ENCODE measurements at regions not wholly inside any gene's neighbourhood (a gene's known extent, or its start where the extent isn't known, plus 50 kb on each side); places are given as distances from the start of the nearest gene placed in this dataset.

DNA sequence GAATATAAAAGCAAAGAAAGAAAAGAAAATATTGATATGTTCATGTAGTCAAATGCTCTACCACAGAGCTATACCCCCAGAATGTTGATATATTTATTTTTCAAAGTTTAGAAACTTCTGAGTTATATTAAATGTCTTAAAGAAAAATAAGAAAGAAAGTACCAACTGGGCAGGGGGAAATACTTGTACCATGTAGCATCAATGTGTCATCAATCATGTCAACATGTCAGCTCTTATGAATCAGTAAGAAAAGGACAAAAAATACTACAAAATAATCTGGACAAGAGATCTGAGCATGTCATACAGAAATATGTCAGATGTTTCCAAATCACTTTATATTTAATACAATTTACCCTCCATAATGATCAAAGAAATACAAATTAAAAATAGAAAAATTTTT, 595.1 kb upstream of the ATP2B1 start:
- no peak overlapping the region for H3K27ac ChIP-seq
- intact Hi-C loops (cut with DNase I) = no loop called here
- no peaks in the 10 kb centered on the region for H3K27me3 ChIP-seq
- H3K9me3 ChIP-seq = no peaks in the 10 kb centered on the region
- DNase-seq (no peak), ATAC-seq (no peak)
- H3K36me3 ChIP-seq = no peaks in the 10 kb centered on the region
- peaks cover 0 to 11% (median 0%) of the 10 kb centered on the region in 12 donors for H3K4me1 ChIP-seq
- no peak for TF ChIP-seq POLR2A (IDR thresholded peaks at IDR 0.05)
- no peak for TF ChIP-seq CTCF (IDR thresholded peaks at IDR 0.05)
- no peak overlapping the region for H3K4me3 ChIP-seq

- ATAC-seq (no peak), DNase-seq (no peak)
- intact Hi-C loops (cut with DNase I) = no loop called here
- WGBS, 4 donors = 81 to 93% (median 87%) methylated on average over 1 of the region's 1 CpG
- H3K4me1 ChIP-seq = peaks cover 0 to 19% (median 0%) of the 10 kb centered on the region in 12 donors
- no peak overlapping the region for H3K27ac ChIP-seq
- no peaks in the 10 kb centered on the region for H3K9me3 ChIP-seq
- no peak overlapping the region for H3K4me3 ChIP-seq
- H3K36me3 ChIP-seq = no peaks in the 10 kb centered on the region
- H3K27me3 ChIP-seq = no peaks in the 10 kb centered on the region
- no peak for TF ChIP-seq CTCF (IDR thresholded peaks at IDR 0.05)
- no peak for TF ChIP-seq POLR2A (IDR thresholded peaks at IDR 0.05)
These were observed 593.0 kb upstream of the ATP2B1 start for GRCh38 chr12:90301561-90302133.

DNA sequence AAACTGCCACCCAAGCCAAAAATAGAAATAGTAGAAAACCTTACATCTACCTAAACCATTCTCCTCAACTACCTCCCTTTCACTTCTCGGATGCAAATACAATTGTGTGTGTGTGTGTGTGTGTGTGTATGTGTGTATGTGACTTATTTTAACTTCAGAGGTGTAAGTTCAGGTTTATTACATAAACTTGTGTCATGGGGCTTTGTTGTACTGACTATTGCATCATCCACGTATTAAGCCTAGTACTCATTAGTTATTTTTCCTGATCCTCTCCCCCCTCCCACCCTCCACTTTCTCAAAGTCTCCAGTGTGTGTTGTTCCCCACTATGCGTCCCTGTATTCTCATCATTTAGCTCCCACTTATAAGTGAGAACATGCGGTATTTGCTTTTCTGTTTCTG, 592.5 kb upstream of the ATP2B1 start:
- ATAC-seq (no peak), DNase-seq (no peak)
- TF ChIP-seq POLR2A (IDR thresholded peaks at IDR 0.05) = no peak
- TF ChIP-seq CTCF (IDR thresholded peaks at IDR 0.05) = no peak
- Histone ChIP-seq H3K36me3 (no peaks in the 10 kb centered on the region), H3K27ac (no peak overlapping the region), H3K27me3 (no peaks in the 10 kb centered on the region), H3K9me3 (no peaks in the 10 kb centered on the region), H3K4me1 (peaks cover 0 to 19% (median 0%) of the 10 kb centered on the region in 12 donors), H3K4me3 (no peak overlapping the region)
- 84 to 93% (median 90%) methylated on average over 4 of the region's 4 CpGs for WGBS, 4 donors
- intact Hi-C loops (cut with DNase I) = no loop called here

DNA sequence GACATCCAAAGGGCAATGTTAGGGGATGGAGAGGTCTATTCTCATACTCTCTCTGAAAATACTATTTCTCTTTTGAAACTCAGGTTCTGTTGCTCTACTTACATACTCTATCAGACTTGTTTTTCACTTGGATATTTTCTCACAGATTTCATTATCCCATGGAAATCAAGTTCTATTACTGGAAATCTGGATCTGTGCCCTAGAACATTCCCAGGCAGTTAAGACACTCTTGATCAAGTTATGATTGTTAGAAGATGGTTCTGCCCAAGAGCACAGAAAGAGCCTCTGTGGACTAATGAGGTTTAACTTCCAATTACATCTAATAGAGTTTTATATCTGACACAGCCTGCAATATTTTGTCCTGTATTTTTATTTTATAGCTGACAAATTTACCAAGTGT, 591.0 kb upstream of the ATP2B1 start:
- TF ChIP-seq POLR2A (IDR thresholded peaks at IDR 0.05) (no peak), CTCF (IDR thresholded peaks at IDR 0.05) (no peak)
- Histone ChIP-seq H3K4me3 (peak overlapping the region in 2 of 12 donors; percentile 5 to 12), H3K4me1 (peaks cover 0 to 19% (median 0%) of the 10 kb centered on the region in 12 donors), H3K36me3 (no peaks in the 10 kb centered on the region), H3K27ac (peak overlapping the region in 3 of 12 donors; percentile 8 to 29 (median 27)), H3K27me3 (no peaks in the 10 kb centered on the region), H3K9me3 (no peaks in the 10 kb centered on the region)
- intact Hi-C loops (cut with DNase I) = loop anchor here in 1 of 10 donors (10.0 kb wide), 1 partner anchor 225 kb away; no protein-coding TSS in a partner anchor
- ATAC-seq (no peak), DNase-seq (no peak)

All from heart left ventricle (tissue), 16 donors.